Left lobe of liver (tissue), 2 donors: ENCODE measurements at regions not wholly inside any gene's neighbourhood (a gene's known extent, or its start where the extent isn't known, plus 50 kb on each side); places are given as distances from the start of the nearest gene placed in this dataset.

Experiments used
- ATAC-seq: fragments of 200-7000 bp; cut with Tn5 transposase; one replicate; pipeline ENCODE4 v1.9.1; 2020; ENCODE audit warnings: mild to moderate bottlenecking, moderate library complexity
- DNase-seq: peaks from one replicate; pipeline ENCODE4 v3.0.0-alpha.2; 2020; ENCODE audit warnings: low spot score
- donor health status: DM: no; HTN: no; CAD: no; lungs with moderate emphysema.
- donor health status: DM: no; HTN: yes; CAD: no.

GRCh38 chr2:12050396-12050795 lies 304.0 kb downstream of the LPIN1 start:
- ATAC-seq = no peak
- no peak for DNase-seq

- no peak for ATAC-seq
- no peak for DNase-seq
Measured at GRCh38 chr2:12051831-12052230, 305.4 kb downstream of the LPIN1 start.

DNA sequence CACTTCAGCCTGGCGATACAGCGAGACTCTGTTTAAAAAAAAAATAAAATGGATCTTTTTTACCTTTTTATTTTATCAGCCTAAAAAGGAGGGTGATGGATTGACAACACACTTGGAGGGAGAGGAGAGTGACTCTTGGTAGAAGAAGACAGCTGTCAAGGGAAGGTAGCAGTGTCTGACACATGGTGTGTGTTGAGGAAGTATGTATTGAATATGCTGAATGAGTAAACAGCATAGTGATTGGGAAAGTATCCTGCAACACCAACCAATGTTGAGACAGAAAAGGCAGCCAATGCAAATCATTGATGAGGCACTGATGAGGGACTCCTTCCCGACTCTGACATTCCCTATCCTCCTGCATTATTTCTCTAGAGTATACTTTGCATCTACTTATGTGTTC lies 306.4 kb downstream of the LPIN1 start:
- no peak for DNase-seq

GRCh38 chr2:12054956-12055618 lies 308.7 kb downstream of the LPIN1 start:
- ATAC-seq = no peak
- DNase-seq = no peak

More for the DNA sequence above, 306.4 kb downstream of the LPIN1 start:
- no peak for ATAC-seq

GRCh38 chr2:12057436-12058166 lies 311.2 kb downstream of the LPIN1 start:
- DNase-seq = no peak

GRCh38 chr2:12059616-12060441 lies 313.4 kb downstream of the LPIN1 start:
- DNase-seq (no peak), ATAC-seq (no peak)

More at GRCh38 chr2:12057436-12058166, 311.2 kb downstream of the LPIN1 start:
- no peak for ATAC-seq

DNA sequence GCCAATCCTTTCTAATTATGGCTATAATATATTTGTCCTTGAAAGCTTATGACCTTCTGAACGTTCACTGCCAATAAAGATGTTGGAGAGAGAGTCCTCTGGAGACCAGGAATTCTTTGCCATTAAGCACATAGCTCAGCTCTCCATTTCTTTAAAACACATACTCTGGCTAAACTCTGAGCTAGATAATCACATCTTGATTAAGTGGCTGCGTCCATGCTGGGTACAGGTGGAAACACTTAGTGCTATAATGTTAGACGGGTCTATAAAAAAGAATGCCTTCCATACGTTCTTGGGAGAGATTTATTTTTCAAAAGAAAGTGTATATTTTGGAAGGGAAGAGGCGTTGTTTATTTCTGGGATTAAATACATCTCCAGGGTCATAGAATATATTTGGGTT lies 314.5 kb downstream of the LPIN1 start:
- DNase-seq (no peak), ATAC-seq (no peak)

- ATAC-seq (peak; percentile 49), DNase-seq (no peak)
Measured at GRCh38 chr2:12061286-12062052, 315.0 kb downstream of the LPIN1 start.

DNA sequence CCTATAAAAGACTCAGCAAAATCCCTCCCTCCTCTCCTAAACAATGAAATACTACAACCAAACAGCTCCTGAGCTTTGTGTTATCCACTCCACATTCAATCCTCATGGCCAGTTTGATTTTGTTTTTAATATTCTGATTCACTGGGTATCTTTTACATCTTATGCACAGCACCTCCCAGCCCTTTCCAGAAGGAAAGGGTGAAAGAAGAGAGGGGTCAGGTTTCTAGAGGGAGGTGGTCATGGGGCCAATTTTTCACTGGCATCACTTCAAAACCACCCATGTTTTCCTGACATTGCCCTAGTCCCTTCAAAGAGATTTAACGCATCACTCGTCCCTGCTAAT lies 315.6 kb downstream of the LPIN1 start:
- ATAC-seq = no peak
- DNase-seq = no peak

GRCh38 chr2:12063210-12063609 lies 316.8 kb downstream of the LPIN1 start:
- ATAC-seq (no peak), DNase-seq (no peak)

GRCh38 chr2:12064153-12064552 lies 317.7 kb downstream of the LPIN1 start:
- ATAC-seq (no peak), DNase-seq (no peak)

GRCh38 chr2:12066116-12066515 lies 319.7 kb downstream of the LPIN1 start:
- DNase-seq (no peak), ATAC-seq (no peak)

GRCh38 chr2:12066986-12067385 lies 320.6 kb downstream of the LPIN1 start:
- DNase-seq = no peak
- no peak for ATAC-seq

- DNase-seq = no peak
Measured at GRCh38 chr2:12068796-12069538, 322.5 kb downstream of the LPIN1 start.

GRCh38 chr2:12070153-12070552 lies 323.7 kb downstream of the LPIN1 start:
- ATAC-seq (no peak), DNase-seq (no peak)

More at GRCh38 chr2:12068796-12069538, 322.5 kb downstream of the LPIN1 start:
- no peak for ATAC-seq

GRCh38 chr2:12070581-12070980 lies 324.1 kb downstream of the LPIN1 start:
- DNase-seq (no peak), ATAC-seq (no peak)

GRCh38 chr2:12071318-12071717 lies 324.9 kb downstream of the LPIN1 start:
- DNase-seq (no peak), ATAC-seq (no peak)

DNA sequence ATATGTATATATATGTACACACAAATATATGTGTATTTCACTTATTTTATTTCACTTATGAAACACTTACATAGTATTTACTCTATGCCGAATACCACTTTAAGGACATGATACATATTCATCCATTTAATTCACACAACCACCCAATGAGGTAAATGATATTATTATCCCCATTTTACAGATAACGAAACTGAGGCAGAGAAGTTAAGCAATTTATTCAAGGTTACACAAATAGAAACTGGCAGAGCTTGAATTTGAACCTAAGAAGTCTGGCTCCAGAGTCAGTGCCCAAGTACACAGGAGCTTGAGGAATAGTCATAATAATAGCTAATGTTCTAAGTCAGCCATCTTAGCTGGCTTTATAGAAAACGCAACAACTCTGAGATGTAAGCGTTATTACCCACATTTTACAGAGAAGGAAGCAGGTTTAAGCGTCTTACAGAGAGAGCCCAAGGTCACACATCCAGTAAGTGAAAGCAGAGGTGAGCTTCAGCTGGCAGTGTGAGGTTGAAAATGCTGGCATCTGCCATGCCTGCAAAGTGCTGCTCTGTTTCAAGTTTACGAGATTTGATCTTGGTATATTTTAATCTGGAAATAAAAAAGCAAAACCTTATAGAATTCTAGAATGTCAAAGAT lies 326.9 kb downstream of the LPIN1 start:
- DNase-seq = no peak
- ATAC-seq = no peak

- ATAC-seq (no peak), DNase-seq (no peak)
Measured at GRCh38 chr2:12074126-12074844, 327.9 kb downstream of the LPIN1 start.
